Colon (tissue), 2 donors: ENCODE measurements at regions not wholly inside any gene's neighbourhood (a gene's known extent, or its start where the extent isn't known, plus 50 kb on each side); places are given as distances from the start of the nearest gene placed in this dataset.
"Not testable (repeated sequence)": the region's sequence is repeated elsewhere in the genome, so short reads cannot be mapped to it uniquely, and the experiment has no call there.

ENCODE experiments used
- FAIRE-seq: peaks from 2 replicates; lab custom pipeline; 2012; peaks lifted over from hg19 to GRCh38; lab: Jason Lieb, UNC
- donor health status: control.
- donor health status: control.

GRCh38 chr5:56317923-56318561 lies 84.9 kb upstream of the ANKRD55 start:
- no peak for FAIRE-seq

- FAIRE-seq, result no peak
Observed at GRCh38 chr5:56316299-56316994, 83.3 kb upstream of the ANKRD55 start.

- FAIRE-seq, result no peak
Observed at GRCh38 chr5:56314529-56314928, 81.4 kb upstream of the ANKRD55 start.

GRCh38 chr5:56313596-56313995 lies 80.5 kb upstream of the ANKRD55 start:
- no peak for FAIRE-seq

- FAIRE-seq, result no peak
Observed at GRCh38 chr5:56313004-56313531, 79.9 kb upstream of the ANKRD55 start.

- no peak for FAIRE-seq
Observed at GRCh38 chr5:56311306-56311905, 78.3 kb upstream of the ANKRD55 start.

GRCh38 chr5:56310711-56311204 lies 77.6 kb upstream of the ANKRD55 start:
- FAIRE-seq, result no peak

- no peak for FAIRE-seq
Observed at GRCh38 chr5:56309262-56309826, 76.2 kb upstream of the ANKRD55 start.

GRCh38 chr5:56307714-56308333 lies 74.7 kb upstream of the ANKRD55 start:
- no peak for FAIRE-seq

- FAIRE-seq, result no peak
Observed at GRCh38 chr5:56306433-56307150, 73.5 kb upstream of the ANKRD55 start.

- no peak for FAIRE-seq
Observed at GRCh38 chr5:56305001-56305950, 72.1 kb upstream of the ANKRD55 start.

GRCh38 chr5:56303511-56303910 lies 70.4 kb upstream of the ANKRD55 start:
- FAIRE-seq, result no peak

GRCh38 chr5:56302027-56302426 lies 68.9 kb upstream of the ANKRD55 start:
- FAIRE-seq, result no peak

GRCh38 chr5:56301069-56301468 lies 67.9 kb upstream of the ANKRD55 start:
- no peak for FAIRE-seq

GRCh38 chr5:56299212-56299611 lies 66.1 kb upstream of the ANKRD55 start:
- no peak for FAIRE-seq

GRCh38 chr5:56298336-56299090 lies 65.4 kb upstream of the ANKRD55 start:
- no peak for FAIRE-seq

- FAIRE-seq, result no peak
Observed at GRCh38 chr5:56297851-56298250, 64.7 kb upstream of the ANKRD55 start.

- FAIRE-seq, result not testable (repeated sequence)
Observed at GRCh38 chr5:56295311-56295710, 62.2 kb upstream of the ANKRD55 start.

GRCh38 chr5:56294354-56294753 lies 61.2 kb upstream of the ANKRD55 start:
- FAIRE-seq, result no peak

GRCh38 chr5:56292874-56293273 lies 59.7 kb upstream of the ANKRD55 start:
- FAIRE-seq, result not testable (repeated sequence)
